ENCODE measurements at regions not wholly inside any gene's neighbourhood (a gene's known extent, or its start where the extent isn't known, plus 50 kb on each side); places are given as distances from the start of the nearest gene placed in this dataset.

- DNase-seq = no peak
Measured at GRCh38 chr17:56740481-56740880, 93.2 kb downstream of the C17orf67 start.

All from activated effector memory CD4-positive, alpha-beta T cell treated with Interleukin-2 at 50 U/mL for 16 hours (primary cell).